GM12892 (cell line): ENCODE measurements at regions not wholly inside any gene's neighbourhood (a gene's known extent, or its start where the extent isn't known, plus 50 kb on each side); places are given as distances from the start of the nearest gene placed in this dataset.

Experiments used
- DNase-seq: peaks from one replicate; pipeline ENCODE4 v3.0.0; 2011; ENCODE audit not compliant: insufficient read length
- FAIRE-seq: peaks from 2 replicates; lab custom pipeline; 2011; peaks lifted over from hg19 to GRCh38; lab: Jason Lieb, UNC
- POLR2A ChIP-seq: IDR thresholded peaks from 2 replicates; pipeline ENCODE4 v1.6.1; 2011; ENCODE audit warnings: low read depth, low read length, control low read depth
- POLR2AphosphoS5 ChIP-seq: IDR thresholded peaks from 2 replicates; pipeline ENCODE4 v1.6.1; 2011; ENCODE audit warnings: low read depth, low read length, control low read depth
- TAF1 ChIP-seq: IDR thresholded peaks from 2 replicates; pipeline ENCODE4 v1.6.1; 2011; ENCODE audit warnings: low read depth, mild to moderate bottlenecking, control low read depth, low read length, borderline replicate concordance

DNA sequence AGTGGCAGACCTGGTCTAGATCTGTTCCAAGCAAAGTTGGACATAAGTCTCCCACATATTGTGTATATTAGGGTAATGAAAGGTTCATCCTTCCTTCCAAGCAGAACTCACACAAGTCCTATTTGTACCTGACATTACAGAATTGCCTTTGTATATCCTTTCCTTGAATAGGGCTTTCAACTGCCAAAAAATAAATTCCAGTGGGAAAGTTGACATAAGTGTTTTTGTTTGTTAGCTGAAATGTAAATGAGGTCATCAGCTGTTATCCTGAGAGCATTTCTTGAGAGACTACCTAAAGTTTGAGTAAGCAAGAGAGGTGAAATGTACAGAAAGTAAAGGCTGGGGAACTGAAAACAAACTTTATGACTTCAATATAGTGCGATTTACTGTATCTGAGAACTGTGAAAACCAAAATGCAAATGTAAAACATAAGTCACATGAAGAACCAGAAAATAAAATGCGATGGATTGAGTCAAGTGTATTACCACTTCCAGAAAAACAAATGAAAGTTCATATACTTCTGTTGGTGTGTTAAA is 527.3 kb upstream of the SEMA3D start:
- DNase-seq (no peak), FAIRE-seq (no peak)
- TF ChIP-seq POLR2A (no peak), TAF1 (no peak), POLR2AphosphoS5 (no peak)

DNA sequence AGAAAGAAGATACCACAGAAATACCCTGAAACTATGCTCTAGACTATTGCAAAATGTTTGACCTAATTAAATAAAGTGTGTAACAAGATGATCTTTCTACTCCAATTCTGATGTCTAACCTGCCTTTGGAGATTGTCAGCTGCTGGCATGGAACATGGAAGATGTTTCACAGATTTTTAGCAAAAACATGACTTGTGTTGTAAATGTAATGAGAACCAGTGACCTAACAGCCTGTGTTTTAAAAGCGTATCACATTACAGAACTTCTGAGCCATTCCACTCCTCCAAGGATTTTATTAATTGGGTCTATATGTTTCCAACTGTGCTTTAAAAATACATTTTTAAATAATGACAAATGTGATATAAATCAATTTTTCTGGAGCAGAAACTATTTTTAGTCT is 526.3 kb upstream of the SEMA3D start:
- TF ChIP-seq POLR2A = no peak
- no peak for TF ChIP-seq TAF1
- no peak for TF ChIP-seq POLR2AphosphoS5
- DNase-seq (no peak), FAIRE-seq (no peak)

DNA sequence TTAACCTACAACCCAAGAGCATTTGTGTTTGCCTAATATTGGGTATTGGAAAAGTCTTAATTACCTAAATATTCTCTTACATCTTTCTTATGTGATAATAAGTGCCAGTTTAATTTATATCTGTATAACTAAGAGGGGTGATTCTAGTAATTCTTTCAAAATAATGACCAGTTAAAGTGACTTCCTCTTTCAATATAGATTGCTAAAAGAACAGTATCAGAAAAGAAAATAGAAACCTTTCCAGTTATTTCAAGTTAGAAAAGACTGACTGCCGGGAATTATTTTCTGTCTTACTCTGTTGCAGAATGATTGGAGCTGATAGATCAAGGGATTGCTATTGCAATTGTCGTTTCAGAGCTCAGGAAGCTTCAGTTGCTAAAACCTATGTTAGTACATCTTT is 525.0 kb upstream of the SEMA3D start:
- DNase-seq (no peak), FAIRE-seq (no peak)
- TF ChIP-seq POLR2AphosphoS5 (no peak), TAF1 (no peak), POLR2A (no peak)

DNA sequence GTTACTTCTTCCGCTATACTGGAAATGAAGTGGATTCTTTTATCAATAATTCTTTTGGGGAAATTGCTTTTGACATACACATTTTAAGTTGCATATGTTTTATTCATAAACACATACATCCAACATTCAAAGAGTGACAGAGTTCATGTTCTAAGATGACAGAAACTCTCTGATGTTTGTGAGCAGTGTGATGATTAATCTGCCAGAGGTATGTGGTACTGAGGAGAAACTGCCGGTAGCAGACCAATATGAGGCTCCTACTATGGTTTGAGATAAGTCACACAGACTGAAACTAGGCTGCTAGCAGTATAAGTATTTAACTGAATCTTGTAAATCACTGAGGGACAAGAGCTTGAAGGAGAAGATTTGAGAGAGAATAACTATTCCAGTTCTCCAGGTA is 524.1 kb upstream of the SEMA3D start:
- DNase-seq (no peak), FAIRE-seq (no peak)
- no peak for TF ChIP-seq POLR2AphosphoS5
- TF ChIP-seq POLR2A = no peak
- TF ChIP-seq TAF1 = no peak

DNA sequence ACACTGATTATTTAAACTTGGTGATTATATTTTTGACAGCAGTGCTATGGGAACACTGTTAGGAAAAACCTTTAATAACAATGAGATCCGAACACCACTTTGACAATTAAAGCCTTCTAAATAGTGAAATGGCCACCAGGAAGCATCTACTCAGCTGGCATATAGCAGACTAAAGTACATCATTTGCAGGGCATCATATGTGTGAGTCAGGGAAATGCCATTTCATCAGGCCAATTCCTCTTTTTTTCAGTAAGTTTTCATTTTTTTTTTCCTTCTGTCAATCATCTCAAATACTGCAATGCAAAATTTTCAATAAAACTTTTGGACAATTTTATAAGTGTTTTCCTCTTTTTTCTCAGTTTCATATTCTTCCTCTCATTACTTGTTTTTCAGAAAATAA is 521.4 kb upstream of the SEMA3D start:
- TF ChIP-seq POLR2A (no peak), TAF1 (no peak), POLR2AphosphoS5 (no peak)
- DNase-seq (no peak), FAIRE-seq (no peak)

DNA sequence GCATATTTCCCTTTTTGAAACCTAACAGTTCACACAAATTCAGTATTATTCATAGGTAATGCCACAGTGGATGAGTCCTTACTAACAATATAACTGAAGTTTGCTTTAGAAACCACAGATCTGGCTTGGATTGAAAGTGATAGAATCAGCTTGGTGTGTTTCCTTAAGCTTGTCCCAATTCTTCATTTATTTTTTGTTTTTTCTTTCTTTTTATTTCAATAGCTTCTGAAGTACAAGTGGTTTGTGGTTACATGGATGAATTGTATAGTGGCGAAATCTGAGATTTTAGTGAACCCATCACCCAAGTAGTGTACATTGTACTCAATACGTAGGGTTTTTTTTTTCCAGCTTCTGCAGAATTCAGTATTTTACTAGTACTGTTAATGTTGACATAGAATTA is 518.2 kb upstream of the SEMA3D start:
- no peak for FAIRE-seq

DNA sequence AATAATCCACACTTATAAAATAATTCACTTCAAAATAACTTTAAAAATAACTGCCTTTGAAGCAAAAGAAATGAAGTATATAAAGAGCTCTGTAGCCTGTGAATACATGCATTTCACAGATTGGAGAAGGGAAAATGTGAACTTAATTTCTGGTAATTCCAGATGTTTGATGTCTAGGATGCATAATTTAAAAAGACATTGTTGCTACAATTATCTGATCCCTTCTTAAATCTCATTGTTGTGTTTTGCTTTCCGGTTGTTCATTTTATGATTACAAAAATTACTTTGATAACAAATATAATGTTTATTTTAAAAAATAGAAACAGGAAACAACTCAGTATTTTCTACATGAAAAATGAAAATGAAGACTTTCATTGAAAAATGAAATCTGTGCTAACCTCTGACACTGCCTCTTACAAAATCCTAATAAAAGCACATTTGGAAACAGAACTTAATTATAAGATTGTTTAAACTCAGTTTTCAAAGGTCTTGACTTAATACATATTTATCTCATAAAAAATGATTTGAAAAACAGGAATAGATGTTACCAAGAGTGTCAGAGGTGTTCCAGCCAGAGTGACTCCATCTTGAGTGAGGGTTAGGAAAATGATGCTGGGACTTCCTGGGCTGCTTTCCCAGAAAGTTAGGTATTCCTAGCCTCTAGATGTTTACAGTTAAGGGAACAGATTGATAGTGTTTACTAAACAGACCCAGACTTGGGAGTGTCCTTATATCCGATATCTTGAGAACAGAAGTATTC is 516.6 kb upstream of the SEMA3D start:
- FAIRE-seq = no peak
- DNase-seq = no peak
- TF ChIP-seq POLR2AphosphoS5 (no peak), TAF1 (no peak), POLR2A (no peak)

More for the DNA sequence above, 518.2 kb upstream of the SEMA3D start:
- DNase-seq = no peak
- TF ChIP-seq POLR2AphosphoS5 = no peak
- no peak for TF ChIP-seq TAF1
- TF ChIP-seq POLR2A = no peak

DNA sequence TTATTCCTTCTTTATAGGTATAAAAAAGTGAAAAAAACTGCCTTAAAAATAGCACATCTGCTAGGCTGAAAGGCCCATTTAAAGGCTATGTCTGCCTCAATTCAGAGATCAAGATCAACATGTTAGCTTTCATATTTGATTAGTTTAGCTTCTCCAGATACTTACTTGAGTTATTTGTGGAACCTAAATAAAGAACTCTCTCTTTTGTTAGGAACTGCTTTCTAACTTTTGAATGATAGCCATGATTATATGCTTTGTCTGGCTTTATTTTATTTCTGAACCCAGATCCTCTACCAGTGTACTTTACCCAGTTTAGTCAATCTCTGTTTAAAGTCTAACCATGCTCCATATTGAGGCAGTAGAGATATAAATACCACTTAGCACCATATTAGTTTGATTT is 515.5 kb upstream of the SEMA3D start:
- DNase-seq = no peak
- no peak for FAIRE-seq
- TF ChIP-seq POLR2AphosphoS5 (no peak), TAF1 (no peak), POLR2A (no peak)

DNA sequence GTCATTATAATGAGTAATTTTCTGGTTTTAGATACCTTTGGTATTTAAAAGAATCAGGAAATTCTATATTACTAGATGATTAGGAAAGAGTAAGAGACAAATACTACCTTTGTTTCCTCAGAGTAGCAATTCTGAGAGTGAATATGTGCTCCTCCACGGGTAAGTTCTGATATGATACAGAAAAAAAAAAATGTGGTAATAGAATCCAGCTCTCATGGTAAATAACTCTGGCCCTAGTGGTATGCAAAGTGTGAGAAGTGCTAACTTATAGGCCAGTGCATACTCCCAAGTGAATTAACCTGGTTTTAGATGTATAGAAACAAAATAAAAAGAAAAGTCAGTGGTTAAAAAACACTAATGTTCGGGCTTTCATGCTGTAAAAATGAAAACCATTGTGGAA is 512.6 kb upstream of the SEMA3D start:
- DNase-seq (no peak), FAIRE-seq (no peak)
- no peak for TF ChIP-seq POLR2A
- TF ChIP-seq TAF1 = no peak
- no peak for TF ChIP-seq POLR2AphosphoS5

DNA sequence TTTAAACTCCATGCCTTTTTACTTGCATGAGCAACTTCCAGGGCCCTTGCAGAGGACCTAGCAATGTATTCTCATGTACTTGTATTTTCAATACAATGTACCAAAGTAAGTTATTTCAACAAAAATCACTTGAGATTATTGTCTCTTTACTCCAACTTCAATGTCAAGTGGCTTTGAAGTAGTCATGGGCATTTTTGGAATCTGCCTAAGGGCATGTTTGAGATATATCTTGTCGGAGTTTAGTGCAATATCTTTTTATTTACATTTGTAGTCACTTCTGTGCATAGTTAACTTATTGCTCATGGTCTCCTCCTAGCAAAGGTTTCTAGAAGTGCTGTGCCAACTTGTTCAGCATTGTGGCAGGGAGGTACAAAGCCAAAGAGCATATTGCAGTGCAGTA is 508.7 kb upstream of the SEMA3D start:
- DNase-seq (no peak), FAIRE-seq (no peak)
- TF ChIP-seq TAF1 (no peak), POLR2A (no peak), POLR2AphosphoS5 (no peak)

DNA sequence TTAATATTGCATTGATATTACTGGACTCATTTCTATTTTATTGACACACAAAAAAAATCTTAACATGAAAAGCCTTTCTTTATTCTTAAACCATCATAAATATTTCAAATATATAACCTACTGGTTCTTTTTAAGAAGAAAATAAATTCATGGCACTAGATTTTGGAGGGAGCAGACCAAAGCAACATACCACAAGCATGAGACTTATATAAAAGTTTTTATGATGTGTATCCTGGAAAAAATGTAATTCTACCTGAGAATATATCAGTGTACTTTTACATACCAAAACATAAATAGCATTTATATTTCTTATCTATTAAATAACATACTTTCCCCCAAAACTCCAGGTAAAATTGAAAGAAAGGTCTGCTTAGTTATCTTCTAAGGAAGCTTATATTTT is 508.2 kb upstream of the SEMA3D start:
- FAIRE-seq = no peak
- TF ChIP-seq POLR2A = no peak
- no peak for DNase-seq

DNA sequence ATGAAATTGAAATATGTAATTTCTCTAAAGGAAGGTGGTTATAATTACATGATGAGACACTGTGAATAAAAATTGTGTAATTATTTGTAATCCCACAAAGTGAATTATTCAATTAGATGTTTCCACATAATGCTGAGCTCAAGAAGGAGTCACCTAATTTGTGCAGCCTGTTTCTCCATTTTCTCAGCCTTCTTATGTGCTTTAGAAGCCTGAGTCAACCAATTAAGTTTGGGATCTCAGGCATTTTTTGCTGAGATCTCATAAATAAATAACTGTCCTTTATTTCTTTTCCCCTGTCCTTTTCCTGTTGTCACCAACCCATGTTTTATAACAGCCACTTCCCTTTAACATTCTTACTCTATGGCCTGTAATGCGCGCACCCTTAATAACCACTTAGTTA is 506.5 kb upstream of the SEMA3D start:
- TF ChIP-seq TAF1 (no peak), POLR2AphosphoS5 (no peak), POLR2A (no peak)
- FAIRE-seq (no peak), DNase-seq (no peak)
